ENCODE measurements at regions not wholly inside any gene's neighbourhood (a gene's known extent, or its start where the extent isn't known, plus 50 kb on each side); places are given as distances from the start of the nearest gene placed in this dataset.

GRCh38 chrX:14997271-14997670 lies 124.0 kb downstream of the MOSPD2 start:
- TF ChIP-seq CTCF (IDR thresholded peaks at IDR 0.05; ENCODE audit: insufficient read depth, low read depth, low read length), result no peak
- no peak for TF ChIP-seq EZH2 (IDR thresholded peaks at IDR 0.05; ENCODE audit: insufficient read depth, low read length)

Data from astrocyte (in vitro differentiated cells and primary cell).